Suprapubic skin (tissue), 4 donors: ENCODE measurements at regions not wholly inside any gene's neighbourhood (a gene's known extent, or its start where the extent isn't known, plus 50 kb on each side); places are given as distances from the start of the nearest gene placed in this dataset.

Experiments used
- CTCF ChIP-seq, 2 donors: fragments of 200-600 bp in 1 of 2; fragments of 450-650 bp in 1 of 2; sonication (generic) in 1 of 2; IDR thresholded peaks; one replicate each; pipeline ENCODE4 v1.5.1; 2016 to 2019; ENCODE audit warnings: antibody characterized with exemption in 2 of 2, mild to moderate bottlenecking in 1 of 2, moderate library complexity in 1 of 2
- EP300 ChIP-seq: sonication (generic); formaldehyde crosslinking; IDR thresholded peaks from one replicate; pipeline ENCODE4 v1.6.1; 2017; ENCODE audit warnings: antibody characterized with exemption
- POLR2A ChIP-seq, 2 donors: fragments of 450-650 bp; IDR thresholded peaks; one replicate each; pipeline ENCODE4 v1.6.1; 2017; ENCODE audit warnings: antibody characterized with exemption in 2 of 2, mild to moderate bottlenecking in 2 of 2, moderate library complexity in 2 of 2
- POLR2AphosphoS5 ChIP-seq, 3 donors: sonication (generic); formaldehyde crosslinking; IDR thresholded peaks; one replicate each; pipeline ENCODE4 v1.6.1; 2017; ENCODE audit warnings: antibody characterized with exemption in 3 of 3

- TF ChIP-seq CTCF (IDR thresholded peaks at IDR 0.05) (no peak), EP300 (no peak), POLR2A (IDR thresholded peaks at IDR 0.05) (no peak), POLR2AphosphoS5 (IDR thresholded peaks at IDR 0.05) (no peak)
Measured at GRCh38 chr15:46933332-46933731, 784.0 kb upstream of the SEMA6D start.
